ENCODE measurements at regions not wholly inside any gene's neighbourhood (a gene's known extent, or its start where the extent isn't known, plus 50 kb on each side); places are given as distances from the start of the nearest gene placed in this dataset.

DNA sequence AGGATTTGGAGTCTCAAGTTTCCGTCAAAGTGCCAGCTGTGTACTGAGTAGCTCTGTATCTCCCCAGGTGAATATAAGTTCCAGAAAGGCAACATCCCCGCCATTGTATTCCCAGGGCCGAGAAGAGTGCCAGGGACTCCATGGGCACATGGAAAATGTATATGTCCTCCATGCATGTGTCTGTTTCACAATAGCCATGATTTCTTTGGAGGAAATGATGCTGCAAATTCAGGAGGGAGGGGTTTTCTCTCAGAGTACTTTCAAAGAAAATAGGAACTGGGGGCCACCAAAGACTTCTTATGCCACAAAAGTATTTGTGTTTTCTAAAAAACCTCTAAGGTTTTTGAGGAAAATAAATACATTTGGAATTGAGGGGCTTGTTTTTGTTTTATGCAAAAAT lies 524.6 kb downstream of the BNC2 start:
- TF ChIP-seq RFX5 (IDR thresholded peaks at IDR 0.05; ENCODE audit: low read length) (no peak), IRF3 (IDR thresholded peaks at IDR 0.05; ENCODE audit: low read depth, low read length) (no peak), CTCF (IDR thresholded peaks at IDR 0.05) (no peak), EP300 (IDR thresholded peaks at IDR 0.05; ENCODE audit: borderline replicate concordance in 1 of 2, low read depth in 1 of 2, low read length in 1 of 2) (no peak), NFIC (IDR thresholded peaks at IDR 0.05; ENCODE audit: borderline replicate concordance) (no peak), PBX3 (IDR thresholded peaks at IDR 0.05) (no peak), MEF2A (IDR thresholded peaks at IDR 0.05; ENCODE audit: borderline replicate concordance, low read depth) (no peak), SMC3 (IDR thresholded peaks at IDR 0.05; ENCODE audit: low read depth, low read length) (no peak), CHD2 (IDR thresholded peaks at IDR 0.05; ENCODE audit: low read length, partially characterized antibody) (no peak), FOXM1 (IDR thresholded peaks at IDR 0.05; ENCODE audit: low read depth) (no peak), JUND (IDR thresholded peaks at IDR 0.05) (no peak), RXRA (IDR thresholded peaks at IDR 0.05; ENCODE audit: borderline replicate concordance, low read depth) (no peak)
- TF ChIP-seq, protein P1, sequence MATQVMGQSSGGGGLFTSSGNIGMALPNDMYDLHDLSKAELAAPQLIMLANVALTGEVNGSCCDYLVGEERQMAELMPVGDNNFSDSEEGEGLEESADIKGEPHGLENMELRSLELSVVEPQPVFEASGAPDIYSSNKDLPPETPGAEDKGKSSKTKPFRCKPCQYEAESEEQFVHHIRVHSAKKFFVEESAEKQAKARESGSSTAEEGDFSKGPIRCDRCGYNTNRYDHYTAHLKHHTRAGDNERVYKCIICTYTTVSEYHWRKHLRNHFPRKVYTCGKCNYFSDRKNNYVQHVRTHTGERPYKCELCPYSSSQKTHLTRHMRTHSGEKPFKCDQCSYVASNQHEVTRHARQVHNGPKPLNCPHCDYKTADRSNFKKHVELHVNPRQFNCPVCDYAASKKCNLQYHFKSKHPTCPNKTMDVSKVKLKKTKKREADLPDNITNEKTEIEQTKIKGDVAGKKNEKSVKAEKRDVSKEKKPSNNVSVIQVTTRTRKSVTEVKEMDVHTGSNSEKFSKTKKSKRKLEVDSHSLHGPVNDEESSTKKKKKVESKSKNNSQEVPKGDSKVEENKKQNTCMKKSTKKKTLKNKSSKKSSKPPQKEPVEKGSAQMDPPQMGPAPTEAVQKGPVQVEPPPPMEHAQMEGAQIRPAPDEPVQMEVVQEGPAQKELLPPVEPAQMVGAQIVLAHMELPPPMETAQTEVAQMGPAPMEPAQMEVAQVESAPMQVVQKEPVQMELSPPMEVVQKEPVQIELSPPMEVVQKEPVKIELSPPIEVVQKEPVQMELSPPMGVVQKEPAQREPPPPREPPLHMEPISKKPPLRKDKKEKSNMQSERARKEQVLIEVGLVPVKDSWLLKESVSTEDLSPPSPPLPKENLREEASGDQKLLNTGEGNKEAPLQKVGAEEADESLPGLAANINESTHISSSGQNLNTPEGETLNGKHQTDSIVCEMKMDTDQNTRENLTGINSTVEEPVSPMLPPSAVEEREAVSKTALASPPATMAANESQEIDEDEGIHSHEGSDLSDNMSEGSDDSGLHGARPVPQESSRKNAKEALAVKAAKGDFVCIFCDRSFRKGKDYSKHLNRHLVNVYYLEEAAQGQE (IDR thresholded peaks at IDR 0.05; ENCODE audit: low read depth, low read length), result no peak
- H3K9me2 ChIP-seq, result no peaks in the 10 kb centered on the region
- H3K9ac ChIP-seq, result no peak overlapping the region
- CTCF ChIA-PET, result no interaction called here
- H3K36me3 ChIP-seq (replicated peaks in 1 of 2; ENCODE audit: control insufficient read depth in 1 of 2, insufficient read depth in 2 of 2, low read length in 1 of 2), result no peaks in the 10 kb centered on the region
- DNase-seq, result no peak
- no peaks in the 10 kb centered on the region for H3F3A ChIP-seq (replicated peaks; ENCODE audit: insufficient read depth)
- H4K20me1 ChIP-seq (ENCODE audit: insufficient read depth), result no peaks in the 10 kb centered on the region
- POLR2A ChIA-PET, result no interaction called here
- no peaks in the 10 kb centered on the region for H3K9me3 ChIP-seq
- H3K4me3 ChIP-seq (ENCODE audit: low read depth in 2 of 2, low read length in 1 of 2), result no peak overlapping the region
- no peaks in the 10 kb centered on the region for H3K79me2 ChIP-seq (ENCODE audit: insufficient read depth)
- peaks cover 0 to 18% of the 10 kb centered on the region in 2 experiments; a peak in 2 of 4 replicates for H3K4me1 ChIP-seq (ENCODE audit: control insufficient read depth in 1 of 2, insufficient read depth in 2 of 2, low read depth in 1 of 2, low read length in 1 of 2)
- no peak overlapping the region for H3K4me2 ChIP-seq
- no peak overlapping the region for H3K27ac ChIP-seq (ENCODE audit: low read depth in 2 of 2, low read length in 1 of 2)
- H3K27me3 ChIP-seq (ENCODE audit: insufficient read depth), result no peaks in the 10 kb centered on the region
- WGBS (ENCODE audit: low lambda C conversion rate), result 98% methylated on average over 3 of the region's 3 CpGs
- H2AFZ ChIP-seq (ENCODE audit: low read depth), result no peak overlapping the region

Measured in SK-N-SH (cell line).